ENCODE measurements at regions not wholly inside any gene's neighbourhood (a gene's known extent, or its start where the extent isn't known, plus 50 kb on each side); places are given as distances from the start of the nearest gene placed in this dataset.

DNA sequence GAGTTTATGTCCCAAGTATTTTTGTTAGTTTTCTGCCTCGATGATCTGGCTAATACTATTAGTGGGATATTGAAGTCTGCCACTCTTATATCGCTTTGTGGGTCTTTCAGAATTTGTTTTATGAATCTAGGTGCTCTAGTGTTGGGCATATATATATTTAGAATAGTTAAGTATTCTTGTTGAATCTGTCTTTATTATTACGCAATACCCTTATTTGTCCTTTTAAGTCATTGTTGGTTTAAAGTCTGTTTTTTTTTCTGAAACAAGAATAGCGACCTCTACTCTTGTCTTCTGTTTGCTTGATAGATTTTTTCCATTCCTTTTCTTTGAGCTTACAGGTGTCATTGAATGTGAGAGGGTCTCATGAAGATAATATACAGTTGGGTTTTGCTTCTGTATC, 239.0 kb downstream of the ASCL1 start:
- no peak for DNase-seq

DNA sequence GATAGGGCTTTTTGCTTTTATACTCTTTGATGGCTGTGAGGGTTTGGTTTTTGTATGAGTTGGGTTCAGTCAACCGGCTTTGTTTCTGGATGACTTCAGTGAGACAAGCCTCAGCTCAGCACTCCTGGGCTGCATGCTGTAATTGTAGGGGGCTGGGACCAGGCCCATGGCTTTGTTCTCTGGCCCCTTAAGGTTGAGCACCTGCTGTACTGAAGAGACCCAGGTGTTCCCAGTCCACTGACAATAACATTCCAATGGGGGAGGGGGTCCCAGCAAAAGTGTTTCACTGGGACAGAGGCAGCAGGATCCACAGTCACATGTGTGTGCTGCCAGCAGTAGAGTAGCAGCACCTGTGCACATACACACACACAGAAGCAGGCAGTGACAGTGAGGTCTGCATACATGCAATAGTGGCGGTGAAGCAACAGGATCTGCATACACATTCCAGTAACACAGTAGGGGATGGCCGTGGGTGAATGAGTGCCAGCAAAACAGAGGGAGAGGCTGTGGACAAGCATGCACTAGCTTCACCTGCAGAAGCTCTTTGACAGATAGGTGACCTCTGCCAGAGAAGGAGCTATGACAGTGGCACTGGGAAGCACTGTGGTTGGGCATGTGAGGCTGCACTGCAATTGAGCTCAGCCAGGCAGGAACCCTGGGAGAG, 240.4 kb downstream of the ASCL1 start:
- DNase-seq = no peak

DNA sequence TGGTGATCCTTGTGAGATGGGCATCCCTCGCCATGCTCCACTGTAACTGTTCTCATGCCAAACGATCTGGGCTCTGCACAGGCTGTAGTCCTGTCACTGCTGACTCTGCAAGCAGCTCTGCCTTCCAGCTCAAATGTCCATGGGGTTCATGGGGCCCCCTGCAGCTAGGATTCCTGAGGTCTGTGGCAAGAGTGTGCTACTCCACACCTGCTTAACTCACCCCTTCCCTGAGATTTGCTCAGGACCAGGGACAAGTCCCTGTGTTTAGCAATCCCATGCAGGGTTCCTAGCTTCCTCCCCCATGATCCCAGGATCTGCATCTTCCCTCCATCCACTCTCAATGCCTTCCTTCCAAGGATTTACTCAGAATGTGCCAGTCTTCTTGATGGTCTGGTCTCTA, 241.0 kb downstream of the ASCL1 start:
- DNase-seq = no peak

DNA sequence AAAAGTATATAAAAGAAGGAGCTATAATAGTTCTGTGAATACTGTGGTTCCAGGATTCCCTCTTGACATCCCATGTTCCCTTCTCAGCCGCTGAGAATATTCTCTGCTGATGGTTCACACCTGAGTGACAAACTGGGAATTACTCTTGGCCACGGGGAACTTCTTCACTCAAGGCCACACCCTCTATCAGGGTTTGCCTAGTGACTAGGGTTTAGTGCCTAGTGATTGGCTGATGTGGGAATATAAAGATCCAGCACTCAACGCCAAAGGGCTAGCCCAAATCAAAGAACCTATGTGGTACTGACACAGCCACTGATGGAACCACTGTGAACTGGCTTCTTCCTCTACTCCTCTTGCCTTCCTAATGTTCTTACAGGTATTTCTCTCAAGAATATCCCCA, 248.4 kb downstream of the ASCL1 start:
- DNase-seq = no peak

DNA sequence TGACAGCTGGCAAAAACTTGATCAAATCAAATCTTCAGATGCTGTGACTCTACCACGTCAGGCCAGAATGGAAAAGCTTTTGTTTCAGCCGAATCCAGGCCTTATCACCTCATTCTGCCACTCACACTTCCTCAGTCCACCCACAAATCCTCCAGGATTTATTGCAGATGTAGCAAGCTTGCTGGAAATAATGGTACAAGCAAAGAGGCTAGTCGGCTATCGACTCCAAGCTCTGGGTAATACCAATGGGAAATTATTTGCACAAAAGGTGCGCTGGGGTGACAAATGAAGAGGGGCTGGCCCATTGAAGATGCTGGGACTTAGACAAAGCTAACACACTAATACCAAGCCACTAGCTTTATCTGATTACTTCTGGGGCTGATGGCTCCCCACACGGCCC, 250.5 kb downstream of the ASCL1 start:
- DNase-seq = peak in 1 of 3 experiments; percentile 59

GRCh38 chr12:103241184-103241583, 254.6 kb downstream of the C12orf42 start:
- DNase-seq = peak; percentile 95 to 100 (median 98)

- no peak for DNase-seq
Observed at GRCh38 chr12:103244596-103244995, 251.2 kb downstream of the C12orf42 start.

DNA sequence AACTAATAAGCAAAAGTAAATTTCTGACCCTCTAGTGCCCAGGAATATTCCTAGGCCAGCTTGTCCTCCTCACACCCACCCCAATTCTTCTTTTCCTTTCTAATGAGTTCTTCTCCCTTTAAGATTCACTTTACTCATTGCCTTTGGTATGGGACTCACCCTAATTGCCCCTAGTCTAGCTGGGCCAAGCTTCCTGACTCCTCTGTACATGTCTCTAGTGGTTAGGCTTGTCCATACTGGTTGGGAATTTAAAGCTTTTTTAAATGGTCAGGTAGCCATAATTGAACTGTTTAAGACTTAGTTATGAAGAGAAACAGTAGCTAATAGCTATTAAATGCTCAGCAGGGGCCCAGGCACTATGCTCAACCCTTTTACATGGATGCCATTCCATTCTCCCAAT, 248.2 kb downstream of the C12orf42 start:
- no peak for DNase-seq

DNA sequence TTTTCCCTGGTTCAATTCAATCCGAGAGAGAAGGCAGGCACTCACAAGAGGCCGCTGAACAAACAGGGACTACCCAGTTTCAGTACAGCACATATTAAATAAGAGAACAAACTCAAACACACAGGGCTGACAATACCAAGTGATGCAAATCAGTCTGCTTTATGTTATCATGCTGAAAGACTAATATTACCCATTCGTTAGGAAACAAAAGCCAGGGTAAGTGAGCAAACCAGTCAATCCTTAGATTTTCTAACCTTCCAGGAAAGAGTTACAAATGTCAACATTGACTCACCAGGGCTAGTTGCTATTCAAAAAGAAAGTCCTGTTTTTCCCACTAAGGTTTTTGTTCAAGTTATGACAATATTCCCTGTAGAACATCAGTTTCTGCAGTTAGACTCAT, 246.2 kb downstream of the C12orf42 start:
- peak; percentile 42 to 86 (median 54) for DNase-seq

GRCh38 chr12:103250487-103250886, 245.3 kb downstream of the C12orf42 start:
- DNase-seq = no peak

All from NCI-H1417 (cell line).